Gastrocnemius medialis (tissue), 4 donors: ENCODE measurements at regions not wholly inside any gene's neighbourhood (a gene's known extent, or its start where the extent isn't known, plus 50 kb on each side); places are given as distances from the start of the nearest gene placed in this dataset.

Experiments used
- ATAC-seq, 2 donors: fragments of 150-250 bp; one replicate each; pipeline ENCODE4 v1.9.1; 2016
- DNase-seq, 2 donors: peaks; one replicate each; pipeline ENCODE4 v3.0.0-alpha.2; 2019
- H3K27ac ChIP-seq, 4 donors: fragments of 200-600 bp; sonication (generic); 1 replicate in 1 of 4; 2 replicates in 3 of 4; pipeline ENCODE4 v1.5.1; 2016 to 2018; ENCODE audit warnings: mild to moderate bottlenecking in 2 of 4, moderate library complexity in 1 of 4
- H3K27me3 ChIP-seq, 3 donors: fragments of 200-600 bp; sonication (generic) in 2 of 3; 1 replicate in 1 of 3; 2 replicates in 2 of 3; pipeline versions ENCODE4 v1.5.1 to v1.6.0; 2016 to 2019; ENCODE audit warnings: mild to moderate bottlenecking in 1 of 3, moderate library complexity in 1 of 3
- H3K36me3 ChIP-seq, 2 donors: fragments of 200-600 bp; sonication (generic) in 1 of 2; one replicate each; pipeline ENCODE4 v1.5.1; 2017 to 2018
- H3K4me1 ChIP-seq, 2 donors: fragments of 200-600 bp; sonication (generic) in 1 of 2; one replicate each; pipeline ENCODE4 v1.5.1; 2016 to 2017; ENCODE audit warnings: mild to moderate bottlenecking in 2 of 2
- H3K4me3 ChIP-seq, 4 donors: fragments of 200-600 bp; sonication (generic) in 3 of 4; 1 replicate in 1 of 4; 2 replicates in 3 of 4; pipeline ENCODE4 v1.5.1; 2016 to 2019; ENCODE audit warnings: mild to moderate bottlenecking in 2 of 4
- H3K9me3 ChIP-seq, 3 donors: fragments of 200-600 bp; sonication (generic) in 2 of 3; 1 replicate in 1 of 3; 2 replicates in 2 of 3; pipeline ENCODE4 v1.5.1; 2016 to 2019
- POLR2A ChIP-seq, 2 donors: fragments of 450-650 bp; IDR thresholded peaks; one replicate each; pipeline ENCODE4 v1.6.1; 2017; ENCODE audit warnings: antibody characterized with exemption in 2 of 2, mild to moderate bottlenecking in 2 of 2, moderate library complexity in 2 of 2
- in situ Hi-C, 4 donors: fragments of 200-750 bp; cut with MboI; loops; one replicate each; pipeline versions ENCODE4 v1.15.0 to v1.8.0; 2017; ENCODE audit warnings: low sequenced_read_pairs in 4 of 4
- intact Hi-C: fragments of 100-400 bp; cut with DNase I; formaldehyde crosslinking; loops from one replicate; pipeline ENCODE4 v1.15.1; 2023; ENCODE audit warnings: low total_unique reads
- TF ChIP-seq, protein P1 (sequence below), 5 experiments: fragments of 450-650 bp in 3 of 5; fragments of 200-600 bp in 2 of 5; sonication (generic) in 2 of 5; IDR thresholded peaks in 4 of 5; conservative IDR thresholded peaks in 1 of 5; 1 replicate in 4 of 5; 2 replicates in 1 of 5; pipeline ENCODE4 v1.5.1; 2016 to 2019; ENCODE audit warnings: antibody characterized with exemption in 5 of 5, mild to moderate bottlenecking in 3 of 5, moderate library complexity in 3 of 5

DNA sequence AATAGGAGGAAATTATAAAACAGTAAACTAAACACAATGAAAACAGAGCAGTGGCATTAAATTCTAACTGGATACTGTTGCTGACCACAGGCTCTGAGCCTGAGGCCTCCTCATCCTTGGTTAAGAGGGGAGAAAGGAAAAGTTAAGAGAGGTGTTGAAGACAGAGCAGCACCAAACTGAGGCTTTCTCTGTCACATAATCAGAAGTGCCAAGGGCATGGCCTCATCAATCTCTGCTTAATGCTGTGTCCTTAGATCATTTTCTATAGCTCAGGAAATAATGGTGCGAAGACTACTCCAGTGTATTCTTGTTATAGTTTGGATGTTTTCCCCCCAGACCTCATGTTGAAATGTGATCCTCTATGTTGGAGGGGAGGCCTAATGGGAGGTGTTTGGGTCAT lies 160.9 kb upstream of the SLC1A4 start:
- H3K4me3 ChIP-seq: no peak overlapping the region
- H3K27me3 ChIP-seq: no peaks in the 10 kb centered on the region
- H3K27ac ChIP-seq: no peak overlapping the region
- ATAC-seq (no peak), DNase-seq (no peak)
- no peaks in the 10 kb centered on the region for H3K36me3 ChIP-seq
- intact Hi-C loops (no loop called here), in situ Hi-C loops (no loop called here)
- TF ChIP-seq, protein P1, sequence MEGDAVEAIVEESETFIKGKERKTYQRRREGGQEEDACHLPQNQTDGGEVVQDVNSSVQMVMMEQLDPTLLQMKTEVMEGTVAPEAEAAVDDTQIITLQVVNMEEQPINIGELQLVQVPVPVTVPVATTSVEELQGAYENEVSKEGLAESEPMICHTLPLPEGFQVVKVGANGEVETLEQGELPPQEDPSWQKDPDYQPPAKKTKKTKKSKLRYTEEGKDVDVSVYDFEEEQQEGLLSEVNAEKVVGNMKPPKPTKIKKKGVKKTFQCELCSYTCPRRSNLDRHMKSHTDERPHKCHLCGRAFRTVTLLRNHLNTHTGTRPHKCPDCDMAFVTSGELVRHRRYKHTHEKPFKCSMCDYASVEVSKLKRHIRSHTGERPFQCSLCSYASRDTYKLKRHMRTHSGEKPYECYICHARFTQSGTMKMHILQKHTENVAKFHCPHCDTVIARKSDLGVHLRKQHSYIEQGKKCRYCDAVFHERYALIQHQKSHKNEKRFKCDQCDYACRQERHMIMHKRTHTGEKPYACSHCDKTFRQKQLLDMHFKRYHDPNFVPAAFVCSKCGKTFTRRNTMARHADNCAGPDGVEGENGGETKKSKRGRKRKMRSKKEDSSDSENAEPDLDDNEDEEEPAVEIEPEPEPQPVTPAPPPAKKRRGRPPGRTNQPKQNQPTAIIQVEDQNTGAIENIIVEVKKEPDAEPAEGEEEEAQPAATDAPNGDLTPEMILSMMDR (IDR thresholded peaks at IDR 0.05 in 4 of 5, conservative IDR thresholded peaks at IDR 0.05 in 1 of 5): no peak
- no peak for TF ChIP-seq POLR2A (IDR thresholded peaks at IDR 0.05)
- peaks cover 4 to 6% of the 10 kb centered on the region in 2 donors for H3K4me1 ChIP-seq
- no peaks in the 10 kb centered on the region for H3K9me3 ChIP-seq

DNA sequence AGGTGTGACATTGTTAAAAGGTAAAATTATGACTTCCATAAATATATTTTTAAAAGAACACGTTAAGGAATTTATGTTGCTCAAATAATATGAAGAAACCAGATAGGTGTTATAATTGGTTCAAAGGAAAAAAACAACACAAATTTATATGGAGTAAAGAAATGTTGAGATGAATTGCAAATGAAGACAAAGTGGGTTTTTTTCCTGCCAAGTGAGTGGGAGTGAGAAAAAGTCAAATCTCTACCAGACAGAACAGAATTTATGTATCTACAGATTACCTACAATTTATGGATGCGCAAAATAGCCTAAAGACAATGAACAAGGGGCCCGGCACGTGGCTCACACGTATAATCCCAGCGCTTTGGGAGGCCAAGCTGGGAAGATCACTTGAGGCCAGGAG lies 159.7 kb upstream of the SLC1A4 start:
- no peaks in the 10 kb centered on the region for H3K36me3 ChIP-seq
- TF ChIP-seq, protein P1 (IDR thresholded peaks at IDR 0.05 in 4 of 5, conservative IDR thresholded peaks at IDR 0.05 in 1 of 5): no peak
- TF ChIP-seq POLR2A (IDR thresholded peaks at IDR 0.05): no peak
- H3K27me3 ChIP-seq: no peaks in the 10 kb centered on the region
- in situ Hi-C loops: no loop called here
- no peak overlapping the region for H3K27ac ChIP-seq
- no peak overlapping the region for H3K4me3 ChIP-seq
- peaks cover 4 to 6% of the 10 kb centered on the region in 2 donors for H3K4me1 ChIP-seq
- no peaks in the 10 kb centered on the region for H3K9me3 ChIP-seq
- ATAC-seq (no peak), DNase-seq (no peak)
- intact Hi-C loops: no loop called here

DNA sequence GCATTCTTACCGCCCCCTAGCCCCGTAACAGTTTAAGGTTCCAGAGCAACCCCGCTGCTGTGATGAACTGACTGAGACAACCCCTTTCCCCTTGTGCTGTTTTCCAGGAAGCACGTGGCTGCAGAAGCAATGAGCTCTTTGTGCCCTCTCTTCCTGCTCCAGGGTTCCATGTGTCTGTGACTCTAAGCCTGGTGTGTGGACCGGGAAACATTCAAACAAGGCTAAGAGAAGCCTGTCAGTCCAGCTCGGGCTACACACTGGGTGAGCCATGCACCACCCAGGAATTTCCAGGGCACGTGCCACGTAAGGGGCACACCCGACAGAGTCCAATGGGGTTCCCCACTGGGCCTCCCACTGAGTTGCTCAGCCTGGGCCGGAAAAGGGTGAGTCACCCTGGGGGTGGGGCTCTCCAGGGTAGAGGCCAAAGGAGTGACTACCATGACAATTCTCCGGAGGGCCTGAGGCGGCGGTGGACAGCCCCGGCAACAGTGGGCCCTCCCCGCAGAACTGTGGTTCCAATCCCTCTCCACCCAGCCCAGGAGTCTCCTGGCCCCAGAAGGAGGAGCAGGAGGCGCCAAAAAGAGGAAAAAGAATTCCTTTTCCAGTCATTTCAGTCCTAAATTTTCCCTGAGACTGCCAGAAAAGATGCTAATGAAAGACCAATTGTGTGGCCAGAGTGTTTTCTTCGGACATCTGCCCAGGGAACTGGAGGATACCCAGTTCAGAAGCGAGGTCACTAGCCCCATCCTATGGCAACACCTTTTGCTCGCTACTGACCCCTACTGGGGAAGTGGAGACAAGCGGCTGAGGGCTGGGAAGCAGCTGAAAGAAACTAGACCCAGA lies 157.8 kb upstream of the SLC1A4 start:
- in situ Hi-C loops: no loop called here
- ATAC-seq (peak; percentile 81 to 89), DNase-seq (peak; percentile 40 to 80)
- H3K9me3 ChIP-seq: no peaks in the 10 kb centered on the region
- TF ChIP-seq, protein P1 (IDR thresholded peaks at IDR 0.05 in 4 of 5, conservative IDR thresholded peaks at IDR 0.05 in 1 of 5): peak; percentile 73 to 86 (median 77)
- no peak for TF ChIP-seq POLR2A (IDR thresholded peaks at IDR 0.05)
- no peaks in the 10 kb centered on the region for H3K27me3 ChIP-seq
- intact Hi-C loops: loop anchor here (5.0 kb wide), 1 partner anchor 64 kb away; no protein-coding TSS in a partner anchor
- H3K36me3 ChIP-seq: no peaks in the 10 kb centered on the region
- peak overlapping the region; percentile 42 to 74 (median 62) for H3K27ac ChIP-seq
- H3K4me3 ChIP-seq: no peak overlapping the region
- peaks cover 4 to 6% of the 10 kb centered on the region in 2 donors for H3K4me1 ChIP-seq

DNA sequence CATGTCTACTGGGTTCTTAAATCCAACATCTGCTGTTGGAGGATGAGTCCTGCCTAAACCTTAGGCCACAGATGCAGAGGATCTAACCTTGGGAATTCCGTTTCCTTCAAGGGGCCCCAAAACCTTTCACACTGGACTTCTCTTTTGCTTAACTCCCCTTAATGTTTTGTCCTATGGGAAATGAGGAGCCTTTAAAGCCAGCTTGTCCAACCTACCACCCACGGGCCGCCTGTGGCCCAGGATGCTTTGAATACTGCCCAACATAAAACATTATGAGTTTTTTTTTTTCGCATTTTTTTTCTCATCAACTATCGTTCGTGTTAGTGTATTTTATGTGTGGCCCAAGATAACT lies 157.2 kb upstream of the SLC1A4 start:
- TF ChIP-seq POLR2A (IDR thresholded peaks at IDR 0.05): no peak
- TF ChIP-seq, protein P1 (IDR thresholded peaks at IDR 0.05 in 4 of 5, conservative IDR thresholded peaks at IDR 0.05 in 1 of 5): no peak
- in situ Hi-C loops (no loop called here), intact Hi-C loops (loop anchor here (5.0 kb wide), 1 partner anchor 65 kb away; no protein-coding TSS in a partner anchor)
- DNase-seq: no peak
- Histone ChIP-seq H3K9me3 (no peaks in the 10 kb centered on the region), H3K4me3 (no peak overlapping the region), H3K4me1 (peaks cover 4 to 6% of the 10 kb centered on the region in 2 donors), H3K27me3 (no peaks in the 10 kb centered on the region), H3K27ac (peak overlapping the region in 3 of 4 donors; percentile 42 to 74 (median 57)), H3K36me3 (no peaks in the 10 kb centered on the region)
- no peak for ATAC-seq
